ENCODE measurements at regions not wholly inside any gene's neighbourhood (a gene's known extent, or its start where the extent isn't known, plus 50 kb on each side); places are given as distances from the start of the nearest gene placed in this dataset.

DNA sequence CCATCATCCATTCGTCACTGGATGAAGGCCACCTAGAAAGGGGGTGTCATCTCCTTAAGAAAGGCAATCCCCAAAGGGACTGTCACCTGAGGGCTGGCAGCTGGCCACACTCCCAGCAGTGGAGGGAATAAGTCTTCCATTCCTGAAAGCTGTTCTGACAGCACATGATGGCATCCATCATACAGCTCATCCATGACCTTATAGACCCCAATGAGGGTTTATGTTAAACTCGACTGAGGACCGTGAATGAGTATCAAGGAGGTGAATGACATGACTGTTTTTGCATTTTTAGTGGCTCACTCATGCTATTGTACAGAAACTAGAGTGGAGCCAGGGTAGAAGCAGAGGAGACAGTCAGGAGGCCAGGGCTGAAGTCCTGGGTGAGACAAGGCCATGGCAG is 203.1 kb upstream of the CNR1 start:
- DNase-seq (no peak), ATAC-seq (replicated peaks in 1 of 4) (no peak)
- Histone ChIP-seq H3K27me3 (replicated peaks in 1 of 2; ENCODE audit: control insufficient read depth in 2 of 2, extremely low read depth in 1 of 2, insufficient read depth in 2 of 2, low read length in 1 of 2) (peaks cover 0 to 5% of the 10 kb centered on the region in 2 experiments), H3K4me3 (ENCODE audit: control insufficient read depth in 1 of 2, extremely low read depth in 1 of 2, low read length in 1 of 2) (no peak overlapping the region), H3K27ac (ENCODE audit: low read length) (no peak overlapping the region), H3K9me3 (no peaks in the 10 kb centered on the region), H3K36me3 (ENCODE audit: control insufficient read depth in 2 of 2, extremely low read depth in 1 of 2, insufficient read depth in 1 of 2, low read length in 1 of 2) (no peaks in the 10 kb centered on the region), H3K4me1 (ENCODE audit: control insufficient read depth in 1 of 2, extremely low read depth in 1 of 2, insufficient read depth in 2 of 2, low read length in 2 of 2) (no peaks in the 10 kb centered on the region)
- H3K4me1 Mint-ChIP-seq: no peaks in the 10 kb centered on the region
- CTCF ChIA-PET: no interaction called here
- POLR2A ChIA-PET: no interaction called here
- H3K27ac Mint-ChIP-seq: no peak overlapping the region
- no peaks in the 10 kb centered on the region for H3K36me3 Mint-ChIP-seq
- WGBS (ENCODE audit: insufficient coverage): 71% methylated on average over 2 of the region's 3 CpGs
- no peak overlapping the region for H3K4me3 Mint-ChIP-seq
- H3K27me3 Mint-ChIP-seq: peaks cover 0 to 8% of the 10 kb centered on the region in 2 donors
- peaks cover 0 to 3% (median 0%) of the 10 kb centered on the region in 3 donors for H3K9me3 Mint-ChIP-seq

DNA sequence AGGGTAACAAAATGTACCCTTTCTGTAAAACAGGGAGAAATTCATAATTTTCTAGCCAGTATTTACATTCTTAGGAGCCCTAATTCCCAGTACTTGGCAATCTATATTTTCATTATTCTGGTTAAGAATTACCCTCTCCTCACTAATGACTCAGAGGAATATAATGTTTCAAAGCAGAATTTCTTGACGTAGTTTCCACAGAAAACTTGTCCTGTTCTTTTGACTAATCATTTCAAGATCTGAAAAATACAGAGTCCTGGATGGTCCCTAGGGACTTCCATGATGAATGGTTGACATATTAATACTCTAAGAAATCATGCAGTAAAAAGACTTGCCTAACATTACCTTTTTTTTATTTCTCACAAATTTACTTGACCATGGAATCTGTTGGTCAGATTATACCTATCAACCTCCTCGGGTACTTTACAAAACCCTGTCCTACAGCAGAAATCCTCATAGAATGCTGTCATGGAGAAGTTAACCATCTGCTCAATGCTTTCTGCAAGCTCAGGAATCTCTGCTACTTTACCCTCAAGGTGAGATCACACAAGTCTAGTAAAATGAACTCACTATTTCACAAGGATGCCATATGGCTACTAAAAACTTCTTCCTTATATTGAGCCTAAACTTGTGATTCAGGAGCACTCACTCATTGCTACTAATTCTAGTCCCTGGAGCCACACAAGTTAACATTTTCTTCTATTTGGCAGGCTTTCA is 202.1 kb upstream of the CNR1 start:
- POLR2A ChIA-PET: no interaction called here
- Mint-ChIP-seq H3K27ac (no peak overlapping the region), H3K4me1 (no peaks in the 10 kb centered on the region), H3K4me3 (no peak overlapping the region), H3K27me3 (peaks cover 0 to 6% of the 10 kb centered on the region in 2 donors), H3K9me3 (peaks cover 0 to 3% (median 0%) of the 10 kb centered on the region in 3 donors), H3K36me3 (no peaks in the 10 kb centered on the region)
- CTCF ChIA-PET: no interaction called here
- 92% methylated on average over 1 of the region's 2 CpGs for WGBS (ENCODE audit: insufficient coverage)
- H3K36me3 ChIP-seq (ENCODE audit: control insufficient read depth in 2 of 2, extremely low read depth in 1 of 2, insufficient read depth in 1 of 2, low read length in 1 of 2): no peaks in the 10 kb centered on the region
- DNase-seq (no peak), ATAC-seq (replicated peaks in 1 of 4) (no peak)
- peaks cover 0 to 5% of the 10 kb centered on the region in 2 experiments for H3K27me3 ChIP-seq (replicated peaks in 1 of 2; ENCODE audit: control insufficient read depth in 2 of 2, extremely low read depth in 1 of 2, insufficient read depth in 2 of 2, low read length in 1 of 2)
- H3K4me3 ChIP-seq (ENCODE audit: control insufficient read depth in 1 of 2, extremely low read depth in 1 of 2, low read length in 1 of 2): no peak overlapping the region
- H3K4me1 ChIP-seq (ENCODE audit: control insufficient read depth in 1 of 2, extremely low read depth in 1 of 2, insufficient read depth in 2 of 2, low read length in 2 of 2): no peaks in the 10 kb centered on the region
- no peak overlapping the region for H3K27ac ChIP-seq (ENCODE audit: low read length)
- H3K9me3 ChIP-seq: no peaks in the 10 kb centered on the region

DNA sequence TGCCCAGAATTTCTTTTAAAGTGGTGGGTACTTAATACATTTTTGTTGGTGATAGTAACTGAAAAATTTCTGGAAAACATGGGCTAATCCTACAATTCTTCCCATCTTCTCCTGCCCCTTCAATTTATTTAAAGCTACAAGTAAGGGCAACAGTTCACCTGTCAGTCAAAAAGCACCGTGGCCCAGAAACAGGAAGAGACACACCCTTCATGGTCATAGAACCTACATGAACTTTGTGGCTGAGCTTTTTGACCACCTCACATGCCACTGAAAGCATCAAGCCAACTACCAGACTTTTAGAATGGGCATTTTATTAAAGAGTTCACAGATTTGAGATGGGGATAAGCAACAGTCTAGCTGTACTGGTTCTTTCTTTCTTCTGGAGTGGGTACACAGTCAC is 201.1 kb upstream of the CNR1 start:
- ATAC-seq (replicated peaks in 1 of 4) (no peak), DNase-seq (no peak)
- 0% methylated on average over 1 of the region's 1 CpG for WGBS (ENCODE audit: insufficient coverage)
- H3K9me3 Mint-ChIP-seq: peaks cover 0 to 3% (median 0%) of the 10 kb centered on the region in 3 donors
- H3K27ac ChIP-seq (ENCODE audit: low read length): no peak overlapping the region
- H3K27ac Mint-ChIP-seq: no peak overlapping the region
- no peaks in the 10 kb centered on the region for H3K4me1 Mint-ChIP-seq
- no peaks in the 10 kb centered on the region for H3K36me3 ChIP-seq (ENCODE audit: control insufficient read depth in 2 of 2, extremely low read depth in 1 of 2, insufficient read depth in 1 of 2, low read length in 1 of 2)
- no peaks in the 10 kb centered on the region for H3K36me3 Mint-ChIP-seq
- no peak overlapping the region for H3K4me3 Mint-ChIP-seq
- no peaks in the 10 kb centered on the region for H3K9me3 ChIP-seq
- H3K27me3 ChIP-seq (replicated peaks in 1 of 2; ENCODE audit: control insufficient read depth in 2 of 2, extremely low read depth in 1 of 2, insufficient read depth in 2 of 2, low read length in 1 of 2): peaks cover 0 to 5% of the 10 kb centered on the region in 2 experiments
- H3K4me1 ChIP-seq (ENCODE audit: control insufficient read depth in 1 of 2, extremely low read depth in 1 of 2, insufficient read depth in 2 of 2, low read length in 2 of 2): no peaks in the 10 kb centered on the region
- H3K27me3 Mint-ChIP-seq: peaks cover 0 to 6% of the 10 kb centered on the region in 2 donors
- ChIA-PET POLR2A (interaction anchor here in 1 of 2 donors (0.5 kb wide), 1 partner anchor 760 kb away, joined by 6 read pairs; no protein-coding TSS in a partner anchor), CTCF (no interaction called here)
- H3K4me3 ChIP-seq (ENCODE audit: control insufficient read depth in 1 of 2, extremely low read depth in 1 of 2, low read length in 1 of 2): no peak overlapping the region

DNA sequence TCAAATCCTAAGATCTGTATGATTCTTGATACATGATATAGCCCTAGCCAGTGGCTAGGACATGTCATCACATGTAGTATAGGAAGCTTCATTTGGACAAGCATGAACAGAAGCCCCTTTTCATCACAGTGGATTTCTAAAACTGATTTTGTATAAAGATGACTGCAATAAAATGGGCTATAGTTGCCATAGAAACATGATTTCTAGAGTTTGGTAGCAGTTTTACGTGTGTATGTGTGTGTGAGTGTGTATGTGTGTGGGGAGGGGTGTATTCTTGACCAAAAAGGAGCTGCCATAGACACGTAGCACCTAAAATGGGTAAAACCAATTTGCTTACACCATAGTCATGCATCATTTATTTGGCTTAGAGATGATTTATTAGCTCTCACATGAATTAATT is 200.5 kb upstream of the CNR1 start:
- H3K9me3 ChIP-seq: no peaks in the 10 kb centered on the region
- Mint-ChIP-seq H3K27me3 (peaks cover 0 to 6% of the 10 kb centered on the region in 2 donors), H3K36me3 (no peaks in the 10 kb centered on the region), H3K27ac (no peak overlapping the region), H3K4me1 (no peaks in the 10 kb centered on the region), H3K4me3 (no peak overlapping the region), H3K9me3 (peaks cover 0 to 3% (median 0%) of the 10 kb centered on the region in 3 donors)
- H3K4me3 ChIP-seq (ENCODE audit: control insufficient read depth in 1 of 2, extremely low read depth in 1 of 2, low read length in 1 of 2): no peak overlapping the region
- no peaks in the 10 kb centered on the region for H3K36me3 ChIP-seq (ENCODE audit: control insufficient read depth in 2 of 2, extremely low read depth in 1 of 2, insufficient read depth in 1 of 2, low read length in 1 of 2)
- H3K27me3 ChIP-seq (replicated peaks in 1 of 2; ENCODE audit: control insufficient read depth in 2 of 2, extremely low read depth in 1 of 2, insufficient read depth in 2 of 2, low read length in 1 of 2): peaks cover 0 to 5% of the 10 kb centered on the region in 2 experiments
- no peak for DNase-seq
- WGBS (ENCODE audit: insufficient coverage): 60% methylated on average over 1 of the region's 2 CpGs
- no peak for ATAC-seq (replicated peaks in 1 of 4)
- CTCF ChIA-PET: no interaction called here
- H3K27ac ChIP-seq (ENCODE audit: low read length): no peak overlapping the region
- no peaks in the 10 kb centered on the region for H3K4me1 ChIP-seq (ENCODE audit: control insufficient read depth in 1 of 2, extremely low read depth in 1 of 2, insufficient read depth in 2 of 2, low read length in 2 of 2)
- POLR2A ChIA-PET: interaction anchor here in 1 of 2 donors (0.5 kb wide), 1 partner anchor 761 kb away, joined by 6 read pairs; no protein-coding TSS in a partner anchor

DNA sequence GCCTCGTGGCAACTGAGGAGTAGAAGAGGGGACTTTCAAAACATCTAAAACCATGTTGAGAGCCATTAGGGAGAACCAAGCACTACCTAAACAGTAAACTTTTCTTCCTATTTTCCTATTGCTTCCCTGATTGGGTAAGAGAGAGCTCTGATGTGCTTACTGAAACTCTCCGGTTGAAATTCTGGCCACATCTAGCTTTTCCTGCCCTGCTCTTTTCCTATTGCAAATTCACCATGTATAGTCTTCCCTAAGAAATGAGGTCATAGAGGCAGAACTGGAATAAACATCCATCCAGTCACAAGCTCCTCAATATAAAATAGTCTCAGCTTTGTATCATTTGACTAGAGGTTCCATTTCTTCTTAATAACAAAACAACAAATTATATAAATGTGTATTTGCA is 199.5 kb upstream of the CNR1 start:
- Histone ChIP-seq H3K9me3 (no peaks in the 10 kb centered on the region), H3K27ac (ENCODE audit: low read length) (no peak overlapping the region), H3K4me1 (ENCODE audit: control insufficient read depth in 1 of 2, extremely low read depth in 1 of 2, insufficient read depth in 2 of 2, low read length in 2 of 2) (no peaks in the 10 kb centered on the region), H3K36me3 (ENCODE audit: control insufficient read depth in 2 of 2, extremely low read depth in 1 of 2, insufficient read depth in 1 of 2, low read length in 1 of 2) (no peaks in the 10 kb centered on the region), H3K27me3 (replicated peaks in 1 of 2; ENCODE audit: control insufficient read depth in 2 of 2, extremely low read depth in 1 of 2, insufficient read depth in 2 of 2, low read length in 1 of 2) (peaks cover 0 to 5% of the 10 kb centered on the region in 2 experiments), H3K4me3 (ENCODE audit: control insufficient read depth in 1 of 2, extremely low read depth in 1 of 2, low read length in 1 of 2) (no peak overlapping the region)
- DNase-seq: no peak
- Mint-ChIP-seq H3K4me1 (no peaks in the 10 kb centered on the region), H3K4me3 (no peak overlapping the region), H3K27ac (no peak overlapping the region), H3K9me3 (peaks cover 0 to 3% (median 0%) of the 10 kb centered on the region in 3 donors), H3K36me3 (no peaks in the 10 kb centered on the region), H3K27me3 (peaks cover 0 to 6% of the 10 kb centered on the region in 2 donors)
- ChIA-PET POLR2A (no interaction called here), CTCF (no interaction called here)
- no CpG with 5 or more reads among the region's 2 CpGs for WGBS (ENCODE audit: insufficient coverage)
- no peak for ATAC-seq (replicated peaks in 1 of 4)

DNA sequence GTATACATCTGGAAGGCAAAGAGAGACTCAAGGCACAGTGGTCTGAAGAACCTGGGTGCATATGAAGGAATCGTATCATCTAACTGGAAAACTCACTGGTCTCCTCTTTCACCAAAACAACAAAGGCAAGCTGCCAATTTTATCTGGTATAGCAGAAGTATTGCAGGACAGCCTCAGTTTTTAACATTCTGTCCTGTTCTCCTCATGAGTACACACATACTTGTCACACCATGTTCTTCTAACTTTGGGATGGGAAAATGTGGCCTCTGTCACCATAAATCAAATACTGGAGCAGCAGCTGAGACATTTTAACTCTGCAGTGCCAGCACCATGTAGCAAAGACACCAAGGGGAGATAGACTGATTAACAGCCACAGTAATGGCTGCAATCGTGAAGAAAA is 199.1 kb upstream of the CNR1 start:
- Histone ChIP-seq H3K4me1 (ENCODE audit: control insufficient read depth in 1 of 2, extremely low read depth in 1 of 2, insufficient read depth in 2 of 2, low read length in 2 of 2) (no peaks in the 10 kb centered on the region), H3K27ac (ENCODE audit: low read length) (no peak overlapping the region), H3K4me3 (ENCODE audit: control insufficient read depth in 1 of 2, extremely low read depth in 1 of 2, low read length in 1 of 2) (no peak overlapping the region), H3K27me3 (replicated peaks in 1 of 2; ENCODE audit: control insufficient read depth in 2 of 2, extremely low read depth in 1 of 2, insufficient read depth in 2 of 2, low read length in 1 of 2) (peaks cover 0 to 3% of the 10 kb centered on the region in 2 experiments), H3K36me3 (ENCODE audit: control insufficient read depth in 2 of 2, extremely low read depth in 1 of 2, insufficient read depth in 1 of 2, low read length in 1 of 2) (no peaks in the 10 kb centered on the region), H3K9me3 (no peaks in the 10 kb centered on the region)
- H3K36me3 Mint-ChIP-seq: no peaks in the 10 kb centered on the region
- no CpG with 5 or more reads among the region's 2 CpGs for WGBS (ENCODE audit: insufficient coverage)
- no peak overlapping the region for H3K4me3 Mint-ChIP-seq
- no peaks in the 10 kb centered on the region for H3K4me1 Mint-ChIP-seq
- DNase-seq (no peak), ATAC-seq (replicated peaks in 1 of 4) (no peak)
- ChIA-PET POLR2A (no interaction called here), CTCF (no interaction called here)
- no peak overlapping the region for H3K27ac Mint-ChIP-seq
- H3K27me3 Mint-ChIP-seq: peaks cover 0 to 6% of the 10 kb centered on the region in 2 donors
- H3K9me3 Mint-ChIP-seq: peaks cover 0 to 3% (median 0%) of the 10 kb centered on the region in 3 donors
